GM21528 (cell line): ENCODE measurements at regions not wholly inside any gene's neighbourhood (a gene's known extent, or its start where the extent isn't known, plus 50 kb on each side); places are given as distances from the start of the nearest gene placed in this dataset.
"Not testable (repeated sequence)": the region's sequence is repeated elsewhere in the genome, so short reads cannot be mapped to it uniquely, and the experiment has no call there.

Experiments used
- ATAC-seq: cut with Tn5 transposase; IDR thresholded peaks from one replicate; pipeline ENCODE4 v1.9.1; 2021; ENCODE audit warnings: mild to moderate bottlenecking, moderate library complexity; ENCODE audit not compliant: unreplicated experiment, low FRiP score

DNA sequence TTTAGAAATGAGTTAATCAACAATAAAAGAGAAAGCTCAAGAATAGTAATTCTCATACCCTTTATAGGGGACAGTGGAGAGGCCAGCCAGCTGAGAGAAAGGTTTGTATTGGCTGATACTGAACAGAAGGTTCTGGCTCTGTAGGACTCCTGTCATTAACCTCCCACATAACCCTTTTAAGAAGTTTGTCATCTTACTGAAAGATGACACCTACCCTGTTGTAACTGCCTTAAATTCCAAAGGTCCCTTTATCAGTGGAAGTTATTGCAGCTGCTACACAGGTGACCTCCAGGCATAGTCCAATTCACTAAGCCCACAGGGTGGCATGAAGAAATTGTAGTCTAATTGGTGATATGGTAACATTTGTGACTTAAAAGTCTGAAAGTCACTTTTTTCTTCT, 790.1 kb downstream of the TENT5A start:
- no peak for ATAC-seq

DNA sequence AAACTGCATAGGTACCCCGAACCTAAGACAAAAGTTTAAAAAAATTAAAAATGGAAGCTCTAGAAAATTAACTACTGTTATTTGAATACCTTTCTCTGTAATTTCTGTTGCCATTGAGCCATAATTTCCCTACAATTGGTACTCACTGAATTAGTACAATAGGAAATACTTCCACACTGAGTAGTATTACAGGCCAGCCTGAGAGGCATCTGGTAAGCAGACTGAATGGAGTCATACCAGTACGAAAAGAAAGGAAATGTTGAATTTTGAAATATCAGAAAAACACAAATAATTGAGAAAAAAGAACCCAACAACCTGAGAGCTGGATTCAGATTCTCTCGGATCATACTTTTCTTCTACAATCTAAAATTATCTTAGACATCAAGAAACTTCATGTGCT, 791.3 kb downstream of the TENT5A start:
- no peak for ATAC-seq

DNA sequence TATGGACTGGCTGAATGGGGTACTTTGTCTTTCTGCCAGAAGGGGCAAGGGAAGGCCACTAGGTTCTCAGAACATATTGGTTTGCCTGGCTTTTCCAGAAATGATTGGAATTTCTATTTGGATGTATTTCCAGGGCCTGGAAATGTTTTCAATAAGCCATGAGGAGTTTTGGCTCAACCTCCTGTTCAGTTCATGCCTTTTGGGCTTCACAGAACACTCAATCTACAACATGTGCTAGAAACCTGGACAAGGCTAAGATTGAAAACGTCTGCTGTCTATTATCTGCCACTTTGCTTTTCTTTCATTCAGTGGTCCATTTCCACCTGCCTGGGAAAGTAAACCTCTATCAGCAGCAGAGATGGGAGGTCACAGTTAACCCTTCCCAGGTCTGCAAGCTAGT, 793.4 kb downstream of the TENT5A start:
- ATAC-seq: no peak

DNA sequence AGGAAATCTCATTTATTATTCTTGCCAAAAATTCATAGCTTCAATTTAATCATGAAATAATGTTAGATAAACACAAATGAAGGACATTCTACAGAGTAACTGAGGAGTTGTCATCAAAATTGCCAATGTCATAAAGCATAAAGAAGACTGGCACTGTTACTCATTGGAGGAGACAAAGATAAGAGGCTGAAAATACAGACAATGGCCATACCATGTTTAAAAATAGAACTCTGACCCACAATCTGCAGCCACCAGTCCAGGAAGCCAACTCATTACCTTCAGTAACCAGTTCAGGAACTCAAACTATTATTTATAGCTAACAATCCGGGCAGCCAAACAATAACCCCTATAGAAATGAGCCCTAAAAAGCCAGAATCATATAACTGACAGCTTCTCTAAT, 795.6 kb downstream of the TENT5A start:
- no peak for ATAC-seq

DNA sequence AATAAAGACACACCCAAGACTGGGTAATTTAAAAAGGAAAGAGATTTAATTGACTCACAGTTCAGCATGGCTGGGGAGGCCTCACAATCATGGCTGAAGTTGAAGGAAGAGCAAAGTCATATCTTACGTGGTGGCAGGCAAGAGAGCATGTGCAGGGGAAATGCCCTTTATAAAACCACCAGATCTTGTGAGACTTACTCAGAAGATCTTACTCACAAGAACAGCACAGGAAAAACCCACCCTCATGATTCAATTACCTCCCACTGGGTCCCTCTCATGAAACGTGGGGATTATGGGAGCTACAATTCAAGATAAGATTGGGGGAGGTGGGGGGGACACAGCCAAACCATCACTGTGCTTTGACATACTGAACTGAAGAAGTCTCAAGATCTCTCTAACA, 800.0 kb downstream of the TENT5A start:
- not testable (repeated sequence) for ATAC-seq

DNA sequence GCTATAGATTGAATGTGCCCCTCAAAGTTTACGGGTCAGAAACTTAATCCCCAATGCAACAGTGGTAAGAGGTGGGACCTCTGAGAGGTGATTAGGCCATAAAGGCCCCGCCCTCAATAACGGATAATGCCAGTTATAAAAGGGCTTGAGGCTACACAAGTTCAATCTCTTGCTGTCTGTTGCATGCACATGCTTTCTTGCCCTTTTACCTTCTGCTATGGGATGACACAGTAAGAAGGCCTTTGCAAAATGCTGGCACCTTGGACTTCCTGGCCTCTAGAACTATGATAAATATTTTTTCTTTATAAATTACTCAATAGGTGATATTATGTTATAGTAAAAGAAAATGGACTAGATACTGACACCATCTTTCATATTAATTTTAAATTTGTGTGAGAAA, 806.1 kb downstream of the TENT5A start:
- no peak for ATAC-seq

DNA sequence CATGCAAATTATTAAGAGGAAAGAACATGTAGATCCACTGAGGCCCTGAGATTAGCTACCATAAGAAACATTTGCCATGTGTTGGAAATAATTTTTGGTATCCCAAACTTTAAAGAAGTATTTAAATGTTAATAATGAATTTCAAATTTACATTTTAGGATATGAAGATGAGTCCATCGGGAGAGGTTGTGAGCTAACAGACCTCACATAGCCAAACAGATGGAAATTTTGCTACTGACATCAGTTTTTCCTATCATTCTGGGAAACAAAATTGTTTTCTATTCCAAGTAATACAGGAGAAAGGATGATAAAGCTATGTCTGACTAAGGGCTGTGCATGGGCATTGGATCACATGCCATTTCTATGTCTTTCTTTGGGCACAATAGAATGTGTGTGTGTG, 809.6 kb downstream of the TENT5A start:
- no peak for ATAC-seq

DNA sequence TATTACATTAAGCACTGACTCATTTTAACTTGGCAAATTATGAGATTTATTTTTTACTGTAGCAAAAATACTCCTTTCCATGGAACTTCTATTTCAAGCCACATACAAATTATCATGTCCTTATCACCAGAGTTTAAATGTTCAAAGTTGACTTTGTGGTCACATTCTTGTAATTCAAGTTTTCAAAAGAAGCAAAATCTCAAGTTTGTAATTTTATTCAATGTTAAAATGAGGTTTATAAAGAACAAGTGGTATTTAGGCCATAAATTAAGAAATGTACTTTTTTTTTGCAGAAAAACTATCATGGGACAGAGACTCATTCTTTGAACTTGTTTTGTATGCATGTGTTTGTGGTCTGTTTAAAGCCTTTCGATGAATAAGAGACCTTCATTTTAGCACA, 811.5 kb downstream of the TENT5A start:
- no peak for ATAC-seq

DNA sequence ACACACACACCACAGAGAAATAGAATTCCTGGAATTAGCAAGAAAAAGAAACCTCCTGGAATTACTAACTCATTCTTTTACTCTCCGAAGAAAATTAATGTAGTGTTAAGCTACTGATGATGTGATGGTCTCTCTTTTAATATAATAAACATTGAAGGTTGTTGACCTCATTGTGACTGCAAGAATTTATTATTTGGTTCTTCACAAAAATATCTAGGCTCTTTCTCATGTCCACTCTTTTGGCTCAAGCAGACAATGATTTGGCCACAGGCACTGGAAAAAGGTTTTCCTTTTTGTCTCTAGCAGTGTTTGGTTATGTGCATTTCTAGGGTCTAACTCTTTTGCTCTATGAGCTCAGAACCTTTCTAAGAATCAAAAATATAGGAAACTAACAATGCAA, 811.9 kb downstream of the TENT5A start:
- no peak for ATAC-seq

DNA sequence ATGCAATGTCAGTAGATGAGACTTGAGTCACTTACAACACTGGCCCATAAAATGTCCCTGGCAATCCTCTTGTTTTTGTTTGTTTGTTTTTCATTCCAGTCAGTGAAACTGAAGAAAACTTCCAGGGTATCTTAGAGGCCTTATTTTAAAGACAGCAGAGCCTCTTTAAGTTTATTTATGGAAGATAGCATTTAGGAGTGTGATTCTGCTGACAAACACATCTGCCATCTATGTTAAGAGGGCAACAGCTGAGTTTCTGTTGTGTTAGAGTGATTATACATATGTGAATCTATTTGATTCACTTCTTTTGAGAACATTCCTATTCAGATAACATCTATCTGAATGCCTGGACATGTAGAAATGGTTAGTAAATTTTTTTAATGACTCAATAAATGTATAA, 812.6 kb downstream of the TENT5A start:
- ATAC-seq: no peak

DNA sequence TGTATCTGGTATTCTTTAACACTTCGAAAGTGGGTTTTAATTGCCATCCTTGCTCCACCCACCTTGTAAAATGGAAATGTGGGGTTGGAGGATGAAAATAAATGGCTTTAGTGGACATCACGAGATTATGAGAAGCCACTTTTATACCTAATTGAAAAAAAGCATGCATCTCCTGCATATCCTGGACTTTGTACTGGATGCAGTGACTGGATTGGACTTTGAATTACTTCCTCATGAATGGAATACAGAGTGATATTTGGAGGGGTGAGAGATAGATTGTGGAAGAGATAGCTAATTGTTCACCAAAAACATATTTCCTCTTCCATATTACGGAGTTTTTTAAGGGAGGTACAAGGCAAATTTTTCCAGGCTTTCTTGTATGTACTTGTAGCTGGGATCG, 813.0 kb downstream of the TENT5A start:
- no peak for ATAC-seq

DNA sequence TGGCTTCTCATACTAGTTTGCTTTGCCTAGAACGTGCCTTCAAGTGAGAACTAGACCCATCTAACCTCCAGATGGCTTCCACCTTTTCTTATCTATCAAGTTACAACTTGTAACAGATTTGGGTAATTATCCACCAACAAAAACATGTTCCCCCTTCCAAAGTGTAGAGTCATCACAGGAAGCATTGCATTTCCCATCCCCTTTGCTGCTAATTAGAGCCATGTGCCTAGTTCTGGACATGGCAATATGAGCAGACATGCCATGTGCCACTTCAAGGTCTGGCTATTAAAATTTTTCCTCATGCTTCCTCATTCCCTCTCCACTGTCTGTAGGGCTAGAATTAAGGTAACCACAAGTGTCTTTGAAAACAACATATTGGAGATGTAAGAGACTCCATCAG, 814.4 kb downstream of the TENT5A start:
- ATAC-seq: no peak

DNA sequence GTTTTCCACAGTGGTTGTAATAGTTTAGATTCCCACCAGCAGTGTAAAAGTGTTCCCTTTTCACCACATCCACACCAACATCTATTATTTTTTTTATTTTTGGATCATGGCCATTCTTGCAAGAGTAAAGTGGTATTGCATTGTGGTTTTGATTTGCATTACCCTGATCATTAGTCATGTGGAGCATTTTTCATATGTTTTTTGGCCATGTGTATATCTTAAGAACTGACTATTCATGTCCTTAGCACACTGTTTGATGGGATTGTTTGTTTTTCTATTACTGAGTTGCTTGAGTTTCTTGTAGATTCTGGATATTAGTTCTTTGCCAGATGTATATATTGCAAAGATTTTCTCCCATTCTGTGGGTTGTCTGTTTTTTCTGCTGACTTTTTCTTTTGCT, 820.1 kb downstream of the TENT5A start:
- no peak for ATAC-seq

DNA sequence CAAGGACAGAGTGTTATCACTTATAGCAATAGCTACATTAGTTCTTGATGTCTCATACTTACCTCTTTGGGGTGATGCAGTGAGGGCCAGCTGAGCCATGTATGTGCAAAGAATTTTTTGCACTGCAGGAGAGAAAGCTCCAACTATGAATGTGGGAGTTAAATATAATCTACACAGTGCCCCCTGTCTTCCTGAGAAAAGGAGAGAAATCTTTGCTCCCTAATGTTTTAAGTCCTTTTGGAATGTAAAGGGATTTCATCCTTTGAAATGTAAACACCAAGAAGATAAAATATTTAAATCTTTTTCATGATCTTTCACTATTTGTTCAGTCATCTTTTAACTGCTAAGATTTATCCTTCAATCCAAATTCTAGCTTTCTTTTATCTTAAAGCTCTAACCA, 822.1 kb downstream of the TENT5A start:
- ATAC-seq: no peak

DNA sequence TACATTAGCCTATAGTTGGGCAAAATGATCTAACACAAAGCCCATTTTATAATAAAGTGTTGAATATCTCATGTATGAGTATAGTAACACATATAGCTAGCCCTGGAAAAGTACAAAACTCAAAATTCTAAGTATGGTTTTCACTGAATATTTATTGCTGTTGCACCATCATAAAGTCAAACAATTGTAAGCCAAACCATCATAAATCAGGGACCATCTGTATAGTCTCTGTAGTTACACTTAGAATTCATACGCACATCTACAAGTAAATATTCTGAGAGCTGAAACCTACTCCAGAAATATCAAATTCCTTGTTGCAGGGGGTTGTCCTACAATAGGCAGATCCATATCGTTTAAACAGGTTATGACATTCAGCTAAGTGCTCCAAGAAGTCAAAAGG, 817.3 kb downstream of the BCKDHB start:
- ATAC-seq: no peak

DNA sequence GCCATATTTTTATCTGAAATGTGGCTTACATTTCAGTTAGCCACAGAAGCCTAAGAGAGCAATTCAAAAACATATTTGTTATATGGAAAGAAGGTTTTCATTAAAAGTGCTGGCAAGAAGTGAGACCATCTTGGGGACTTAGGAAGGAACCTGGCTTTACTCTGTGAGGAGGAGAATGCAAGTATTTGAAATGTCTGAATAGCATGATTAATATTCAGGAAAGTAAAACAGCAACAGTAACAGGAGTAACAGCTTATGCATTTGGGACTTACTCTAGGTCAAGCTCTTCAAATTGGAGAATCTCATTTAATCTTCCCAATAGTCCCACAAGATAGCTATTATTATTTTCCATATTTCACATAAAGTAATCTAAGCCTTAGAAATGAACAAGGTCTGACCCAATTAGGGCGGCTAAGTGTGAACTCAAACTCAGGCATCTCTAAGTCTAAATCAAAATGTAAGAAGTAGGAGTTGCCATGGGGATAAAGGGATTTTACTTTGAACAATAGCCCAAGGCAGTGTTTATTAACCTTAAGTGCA, 816.5 kb downstream of the BCKDHB start:
- ATAC-seq: no peak

DNA sequence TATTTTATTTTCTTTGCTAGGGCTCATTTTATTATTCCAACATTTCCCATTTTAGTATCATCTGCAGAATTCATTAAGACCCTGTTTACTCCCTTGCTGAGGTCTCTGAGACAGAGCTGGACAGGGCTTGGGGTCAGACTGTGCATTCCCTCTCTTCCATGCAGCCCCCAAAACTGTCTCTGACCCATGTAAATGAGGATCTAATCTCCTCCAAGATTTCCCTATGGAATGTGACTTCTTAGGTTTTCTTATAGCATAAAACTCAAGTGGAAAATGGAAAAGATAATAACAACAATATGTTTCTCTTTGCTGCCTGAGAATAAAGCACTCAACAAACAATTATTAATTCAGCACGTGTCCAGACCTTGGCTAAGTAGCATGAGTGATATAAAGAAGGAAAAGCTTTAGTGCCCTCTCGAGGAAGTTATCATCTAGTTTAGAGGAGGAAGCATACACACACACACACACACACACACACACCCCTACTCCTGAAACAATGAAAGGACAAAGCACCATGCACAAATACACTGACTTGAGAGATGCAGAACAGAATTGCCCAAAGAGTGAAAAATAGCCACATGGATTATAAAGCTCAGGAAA, 815.5 kb downstream of the BCKDHB start:
- no peak for ATAC-seq

DNA sequence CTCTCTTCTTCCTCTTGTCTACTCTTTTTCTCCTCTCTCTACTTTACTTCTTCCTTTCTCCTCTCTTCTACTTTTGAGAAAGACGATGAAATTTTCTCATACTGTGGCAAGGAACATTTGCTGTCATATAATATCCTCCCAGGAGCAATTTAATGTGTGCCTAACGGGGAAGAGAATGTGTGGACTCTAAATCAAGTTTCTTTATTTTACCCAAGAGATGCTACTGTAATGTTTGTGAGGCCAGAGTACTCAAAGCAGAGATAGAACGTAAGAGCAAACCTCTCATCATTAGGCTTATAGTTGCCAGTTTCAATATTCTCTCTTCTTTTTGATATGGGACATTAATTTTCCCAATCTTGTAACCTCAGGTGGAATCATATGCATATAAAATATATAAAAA, 801.4 kb downstream of the BCKDHB start:
- no peak for ATAC-seq

DNA sequence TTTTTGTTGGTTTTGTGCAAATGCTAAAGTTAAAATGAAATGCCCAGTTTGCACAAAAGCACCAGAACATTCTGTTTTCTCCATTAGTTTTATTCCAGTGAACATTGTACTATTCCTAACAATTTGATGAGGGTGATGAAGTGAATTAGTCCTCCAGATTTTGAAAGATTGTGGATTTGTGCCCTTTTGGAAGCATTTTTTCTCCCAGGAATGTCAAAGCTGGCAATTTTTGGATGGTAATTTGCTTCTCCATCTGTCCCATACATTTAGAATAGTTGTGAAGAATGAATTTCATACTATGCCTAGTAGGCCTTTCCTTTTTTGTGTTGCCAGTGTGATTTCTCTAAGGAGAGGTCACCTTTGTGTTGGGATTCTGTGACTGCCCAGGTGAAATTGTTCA, 797.2 kb downstream of the BCKDHB start:
- ATAC-seq: no peak

DNA sequence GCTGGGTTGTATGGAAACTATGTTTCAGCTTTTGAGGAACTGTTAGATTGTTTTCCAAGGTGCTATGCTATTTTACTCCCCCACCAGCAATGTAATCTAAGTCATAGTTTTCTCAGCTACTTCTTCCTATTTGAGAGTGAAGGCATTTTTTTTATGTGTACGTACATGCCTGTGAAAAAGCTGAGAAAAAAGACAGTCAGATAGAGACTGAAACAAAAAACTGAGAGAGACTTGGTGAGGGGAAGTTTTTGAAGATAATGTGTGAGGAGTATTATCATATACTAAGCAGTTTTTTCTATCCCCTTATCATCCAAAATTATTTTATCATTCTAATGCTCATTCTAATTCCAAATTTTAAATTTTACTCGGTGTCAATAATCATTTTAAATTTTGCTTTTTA, 780.0 kb downstream of the BCKDHB start:
- ATAC-seq: no peak

DNA sequence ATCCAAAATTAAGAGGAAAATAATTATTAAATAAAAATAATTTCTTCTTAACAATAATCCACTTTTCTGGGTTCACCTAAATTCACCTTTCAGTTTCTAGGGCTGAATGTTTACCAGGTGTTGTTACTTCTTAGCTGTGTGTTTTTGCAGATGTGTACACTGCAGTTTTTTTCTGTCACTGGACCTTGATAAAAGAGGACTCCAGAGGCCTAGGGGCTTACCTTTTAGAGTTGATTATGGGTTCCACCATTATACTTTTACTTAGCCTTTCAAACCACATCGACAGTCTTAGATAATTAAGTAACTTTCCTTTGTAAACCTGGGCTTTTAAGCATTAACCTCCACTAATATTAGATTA, 766.5 kb downstream of the BCKDHB start:
- ATAC-seq: no peak

DNA sequence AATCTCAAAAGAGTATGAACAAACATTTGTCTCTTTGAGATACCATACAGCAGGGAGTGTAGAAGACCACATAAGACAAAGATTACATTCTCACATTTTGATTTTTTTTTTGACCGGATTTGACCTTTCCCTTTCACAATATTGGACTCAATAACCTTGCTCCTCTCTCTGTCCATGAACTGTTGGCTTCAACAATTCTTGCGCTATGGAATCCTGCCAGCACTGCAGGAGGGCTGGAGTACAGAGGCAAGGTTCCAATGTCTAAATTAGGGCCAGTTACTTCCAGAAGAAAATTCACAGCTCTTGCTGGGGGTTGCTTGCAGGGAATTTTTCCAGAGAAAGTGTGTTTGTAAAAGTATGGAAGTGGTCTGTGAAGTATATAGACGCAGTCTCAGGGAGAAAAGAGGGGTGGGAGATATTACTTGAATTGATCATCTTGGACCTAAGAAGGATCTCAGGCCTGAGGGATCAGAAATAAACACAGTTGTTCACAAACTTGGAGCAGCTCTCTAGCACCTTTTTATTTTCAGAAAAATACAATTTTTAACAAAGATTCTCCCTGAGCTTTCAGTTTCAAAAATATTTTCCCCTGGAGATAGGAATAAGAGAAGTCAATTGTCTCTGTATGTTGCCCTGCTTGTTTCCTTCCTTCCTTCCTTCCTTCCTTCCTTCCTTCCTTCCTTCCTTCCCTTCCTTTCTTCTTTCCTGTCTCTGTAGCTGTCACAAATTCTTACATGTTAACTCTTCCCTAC, 765.9 kb downstream of the BCKDHB start:
- ATAC-seq: no peak
